Tibial nerve (tissue), 4 donors: ENCODE measurements at regions not wholly inside any gene's neighbourhood (a gene's known extent, or its start where the extent isn't known, plus 50 kb on each side); places are given as distances from the start of the nearest gene placed in this dataset.
A peak's percentile ranks its signal among the peaks of the same experiment; 100 is the strongest.

Source experiments
- DNase-seq, 2 donors: peaks; one replicate each; pipeline ENCODE4 v3.0.0-alpha.2; 2019; ENCODE audit warnings: low spot score in 2 of 2
- H3K27ac ChIP-seq, 4 donors: fragments of 200-600 bp; sonication (generic) in 3 of 4; one replicate each; pipeline ENCODE4 v1.5.1; 2017 to 2019; ENCODE audit warnings: mild to moderate bottlenecking in 1 of 4
- H3K27me3 ChIP-seq, 2 donors: fragments of 200-600 bp; sonication (generic) in 1 of 2; one replicate each; pipeline versions ENCODE4 v1.5.1 to v1.6.0; 2017 to 2019
- H3K36me3 ChIP-seq, 3 donors: fragments of 200-600 bp; sonication (generic); one replicate each; pipeline ENCODE4 v1.5.1; 2018 to 2019
- H3K4me1 ChIP-seq, 4 donors: fragments of 200-600 bp; sonication (generic) in 3 of 4; one replicate each; pipeline ENCODE4 v1.5.1; 2017 to 2019
- H3K4me3 ChIP-seq, 4 donors: fragments of 200-600 bp; sonication (generic) in 3 of 4; one replicate each; pipeline ENCODE4 v1.5.1; 2017 to 2019; ENCODE audit warnings: mild to moderate bottlenecking in 1 of 4, moderate library complexity in 1 of 4
- H3K9me3 ChIP-seq, 4 donors: fragments of 200-600 bp; sonication (generic) in 3 of 4; one replicate each; pipeline ENCODE4 v1.5.1; 2017 to 2019
- EP300 ChIP-seq, 2 donors: sonication (generic); formaldehyde crosslinking; IDR thresholded peaks; one replicate each; pipeline ENCODE4 v1.6.1; 2017; ENCODE audit warnings: antibody characterized with exemption in 2 of 2, mild to moderate bottlenecking in 1 of 2
- POLR2A ChIP-seq, 2 donors: fragments of 450-650 bp; IDR thresholded peaks; one replicate each; pipeline ENCODE4 v1.6.1; 2017; ENCODE audit warnings: antibody characterized with exemption in 2 of 2, mild to moderate bottlenecking in 2 of 2, moderate library complexity in 2 of 2
- WGBS, 2 donors: methylation state at CpG; one replicate each; pipeline ENCODE4 v1.1.5; 2018; 5-methylcytosine and 5-hydroxymethylcytosine counted together
- TF ChIP-seq, protein P1 (sequence below), 5 experiments: fragments of 200-600 bp in 3 of 5; fragments of 450-650 bp in 2 of 5; sonication (generic) in 3 of 5; IDR thresholded peaks; one replicate each; pipeline ENCODE4 v1.5.1; 2016 to 2019; ENCODE audit warnings: antibody characterized with exemption in 5 of 5, mild to moderate bottlenecking in 3 of 5, moderate library complexity in 2 of 5

DNA sequence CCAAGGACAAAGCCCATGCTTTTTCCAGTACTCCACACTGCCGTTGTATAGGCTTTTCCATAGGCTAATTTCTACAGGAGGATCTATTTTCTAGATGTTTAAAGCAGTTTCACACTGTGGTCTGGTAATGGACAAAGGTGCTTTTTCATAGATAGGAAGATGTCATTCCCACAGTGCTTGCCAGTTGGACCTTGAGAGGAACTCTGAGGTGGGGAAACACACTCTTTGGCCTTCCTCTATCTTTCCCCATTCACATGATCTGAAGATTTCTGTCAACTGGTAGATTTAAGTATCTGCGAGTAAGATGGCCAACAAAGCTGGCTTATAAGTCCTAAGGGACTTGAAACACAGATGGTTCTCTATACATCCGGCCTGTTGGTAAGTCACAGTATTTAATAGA, 477.3 kb downstream of the UTRN start:
- 89 to 92% methylated on average over 3 of the region's 3 CpGs for WGBS, 2 donors

DNA sequence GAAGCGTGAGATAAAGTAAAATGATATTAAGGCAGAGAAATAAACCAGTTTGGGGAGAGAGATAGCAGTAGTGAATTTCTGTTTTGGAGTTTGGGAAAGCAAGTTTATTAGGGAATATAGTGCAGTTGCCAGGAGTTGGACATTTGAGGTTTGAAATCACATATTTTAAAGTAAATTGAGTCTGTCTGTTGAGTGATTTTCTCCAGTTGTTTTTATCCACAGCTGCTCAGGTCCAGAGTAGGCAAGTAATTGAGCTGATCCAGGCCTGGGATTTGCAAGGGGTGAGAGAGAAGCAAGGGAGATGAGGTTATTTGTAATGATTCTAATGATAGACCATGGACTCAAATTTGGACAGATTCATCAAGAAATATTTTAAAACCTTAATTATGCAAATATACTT, 481.9 kb downstream of the UTRN start:
- TF ChIP-seq, protein P1, sequence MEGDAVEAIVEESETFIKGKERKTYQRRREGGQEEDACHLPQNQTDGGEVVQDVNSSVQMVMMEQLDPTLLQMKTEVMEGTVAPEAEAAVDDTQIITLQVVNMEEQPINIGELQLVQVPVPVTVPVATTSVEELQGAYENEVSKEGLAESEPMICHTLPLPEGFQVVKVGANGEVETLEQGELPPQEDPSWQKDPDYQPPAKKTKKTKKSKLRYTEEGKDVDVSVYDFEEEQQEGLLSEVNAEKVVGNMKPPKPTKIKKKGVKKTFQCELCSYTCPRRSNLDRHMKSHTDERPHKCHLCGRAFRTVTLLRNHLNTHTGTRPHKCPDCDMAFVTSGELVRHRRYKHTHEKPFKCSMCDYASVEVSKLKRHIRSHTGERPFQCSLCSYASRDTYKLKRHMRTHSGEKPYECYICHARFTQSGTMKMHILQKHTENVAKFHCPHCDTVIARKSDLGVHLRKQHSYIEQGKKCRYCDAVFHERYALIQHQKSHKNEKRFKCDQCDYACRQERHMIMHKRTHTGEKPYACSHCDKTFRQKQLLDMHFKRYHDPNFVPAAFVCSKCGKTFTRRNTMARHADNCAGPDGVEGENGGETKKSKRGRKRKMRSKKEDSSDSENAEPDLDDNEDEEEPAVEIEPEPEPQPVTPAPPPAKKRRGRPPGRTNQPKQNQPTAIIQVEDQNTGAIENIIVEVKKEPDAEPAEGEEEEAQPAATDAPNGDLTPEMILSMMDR (IDR thresholded peaks at IDR 0.05) = no peak
- TF ChIP-seq POLR2A (IDR thresholded peaks at IDR 0.05) (no peak), EP300 (IDR thresholded peaks at IDR 0.05) (no peak)
- Histone ChIP-seq H3K27me3 (no peaks in the 10 kb centered on the region), H3K9me3 (no peaks in the 10 kb centered on the region), H3K4me1 (peaks cover 0 to 23% (median 0%) of the 10 kb centered on the region in 4 donors), H3K4me3 (no peak overlapping the region), H3K27ac (no peak overlapping the region), H3K36me3 (peaks cover 0 to 28% (median 0%) of the 10 kb centered on the region in 3 donors)
- WGBS, 2 donors = 78 to 94% methylated on average over 1 of the region's 1 CpG
- DNase-seq = no peak

More for the DNA sequence above, 477.3 kb downstream of the UTRN start:
- no peaks in the 10 kb centered on the region for H3K9me3 ChIP-seq
- no peak overlapping the region for H3K4me3 ChIP-seq
- no peak for DNase-seq
- H3K27ac ChIP-seq = no peak overlapping the region
- H3K27me3 ChIP-seq = no peaks in the 10 kb centered on the region
- peaks cover 0 to under 1% (median 0%) of the 10 kb centered on the region in 4 donors for H3K4me1 ChIP-seq
- peaks cover 0 to 28% (median 0%) of the 10 kb centered on the region in 3 donors for H3K36me3 ChIP-seq
- TF ChIP-seq, protein P1 (IDR thresholded peaks at IDR 0.05) = no peak
- TF ChIP-seq POLR2A (IDR thresholded peaks at IDR 0.05) (no peak), EP300 (IDR thresholded peaks at IDR 0.05) (no peak)

DNA sequence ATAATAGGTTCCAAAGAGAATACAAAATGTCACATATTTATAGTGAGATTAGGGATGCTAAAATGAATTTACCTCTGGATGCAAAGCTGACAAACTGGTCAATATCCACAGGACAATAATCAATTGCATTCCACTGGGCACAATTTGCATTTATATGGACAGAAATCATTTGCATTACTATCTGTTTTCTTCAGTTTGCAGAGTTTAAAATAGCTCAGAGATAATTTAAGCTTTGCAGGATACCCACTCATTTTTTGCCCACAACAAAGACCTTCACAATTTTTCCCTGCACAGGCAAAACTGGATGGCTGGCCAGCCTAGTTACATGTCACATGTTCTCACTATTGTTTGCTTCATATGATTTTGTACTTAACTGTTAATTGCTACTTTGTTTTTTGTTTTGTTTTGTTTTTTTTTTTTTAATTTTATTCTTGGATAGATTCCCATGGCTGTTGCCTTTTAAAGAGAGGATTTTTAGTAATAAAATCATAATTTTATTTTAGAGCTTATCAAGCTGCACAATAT, 483.5 kb downstream of the UTRN start:
- H3K27ac ChIP-seq = peak overlapping the region in 2 of 4 donors; percentile 26 to 43
- no peak for DNase-seq

DNA sequence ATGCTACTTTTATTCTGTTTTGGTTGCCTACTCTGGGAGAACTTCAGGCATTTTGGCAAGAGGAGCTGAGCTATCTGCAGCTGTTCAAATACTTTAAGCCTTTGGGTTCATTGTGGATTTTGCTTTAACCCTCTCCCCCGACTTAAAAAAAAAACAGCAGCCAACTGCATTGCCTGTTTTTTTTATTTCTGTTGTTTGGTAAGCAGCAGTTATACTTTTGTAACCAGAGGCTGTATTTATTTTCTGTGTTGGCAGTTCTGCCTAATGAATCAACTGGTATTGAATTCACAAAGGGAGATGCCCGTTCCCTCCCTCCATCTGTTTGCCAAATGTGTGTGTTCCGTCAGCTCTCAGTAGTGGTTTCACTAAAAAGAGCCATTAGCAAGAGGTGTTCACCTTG, 484.0 kb downstream of the UTRN start:
- Histone ChIP-seq H3K9me3 (no peaks in the 10 kb centered on the region), H3K27ac (peak overlapping the region in 2 of 4 donors; percentile 26 to 43), H3K4me3 (no peak overlapping the region), H3K27me3 (no peaks in the 10 kb centered on the region), H3K36me3 (peaks cover 0 to 31% (median 0%) of the 10 kb centered on the region in 3 donors), H3K4me1 (peaks cover 0 to 23% (median 0%) of the 10 kb centered on the region in 4 donors)
- no peak for DNase-seq
- 19 to 37% methylated on average over 3 of the region's 3 CpGs for WGBS, 2 donors
- TF ChIP-seq EP300 (IDR thresholded peaks at IDR 0.05) = no peak
- TF ChIP-seq POLR2A (IDR thresholded peaks at IDR 0.05) = no peak
- TF ChIP-seq, protein P1 (IDR thresholded peaks at IDR 0.05) = no peak

More for the DNA sequence above, 483.5 kb downstream of the UTRN start:
- TF ChIP-seq POLR2A (IDR thresholded peaks at IDR 0.05) = no peak
- H3K4me1 ChIP-seq = peaks cover 0 to 23% (median 0%) of the 10 kb centered on the region in 4 donors
- no peaks in the 10 kb centered on the region for H3K9me3 ChIP-seq
- no peaks in the 10 kb centered on the region for H3K27me3 ChIP-seq
- no peak overlapping the region for H3K4me3 ChIP-seq
- peaks cover 0 to 30% (median 0%) of the 10 kb centered on the region in 3 donors for H3K36me3 ChIP-seq

- Histone ChIP-seq H3K36me3 (peaks cover 0 to 55% (median 0%) of the 10 kb centered on the region in 3 donors), H3K4me3 (no peak overlapping the region), H3K9me3 (no peaks in the 10 kb centered on the region), H3K27ac (no peak overlapping the region), H3K4me1 (no peaks in the 10 kb centered on the region), H3K27me3 (no peaks in the 10 kb centered on the region)
- TF ChIP-seq POLR2A (IDR thresholded peaks at IDR 0.05) = no peak
- TF ChIP-seq, protein P1 (IDR thresholded peaks at IDR 0.05) = no peak
- TF ChIP-seq EP300 (IDR thresholded peaks at IDR 0.05) = peak in 1 of 2 donors; percentile 24
- no peak for DNase-seq
- 83% methylated on average over 6 of the region's 6 CpGs for WGBS, 2 donors
Measured at GRCh38 chr6:144776031-144776819, 491.1 kb downstream of the UTRN start.
